Left ventricle myocardium inferior (tissue), 1 donor: ENCODE measurements at regions not wholly inside any gene's neighbourhood (a gene's known extent, or its start where the extent isn't known, plus 50 kb on each side); places are given as distances from the start of the nearest gene placed in this dataset.

Experiments used
- DNase-seq: peaks from one replicate; pipeline ENCODE4 v3.0.0-alpha.2; 2020
- H3K27ac ChIP-seq: fragments of 200-600 bp; replicated peaks from 2 replicates; pipeline ENCODE4 v1.8.0; 2021
- H3K27me3 ChIP-seq: fragments of 200-600 bp; 2 replicates; pipeline ENCODE4 v1.8.0; 2021; ENCODE audit warnings: low read depth
- H3K36me3 ChIP-seq: fragments of 200-600 bp; 2 replicates; pipeline ENCODE4 v1.8.0; 2021
- H3K4me1 ChIP-seq: fragments of 200-600 bp; 2 replicates; pipeline ENCODE4 v1.8.0; 2021
- H3K4me3 ChIP-seq: fragments of 200-600 bp; 2 replicates; pipeline ENCODE4 v1.8.0; 2021; ENCODE audit warnings: mild to moderate bottlenecking, moderate library complexity
- H3K9me3 ChIP-seq: fragments of 200-600 bp; replicated peaks from 2 replicates; pipeline ENCODE4 v1.8.0; 2021
- intact Hi-C: fragments of 100-400 bp; cut with micrococcal nuclease; formaldehyde crosslinking; loops from one replicate; pipeline ENCODE4 v1.11.0; 2022
- TF ChIP-seq, protein P1 (sequence below): fragments of 200-600 bp; IDR thresholded peaks from 2 replicates; pipeline ENCODE4 v1.8.0; 2021; ENCODE audit warnings: antibody characterized with exemption, mild to moderate bottlenecking, borderline replicate concordance
- donor health status: DM: no; HTN: yes; CAD: no; lungs with severe emphysema.

DNA sequence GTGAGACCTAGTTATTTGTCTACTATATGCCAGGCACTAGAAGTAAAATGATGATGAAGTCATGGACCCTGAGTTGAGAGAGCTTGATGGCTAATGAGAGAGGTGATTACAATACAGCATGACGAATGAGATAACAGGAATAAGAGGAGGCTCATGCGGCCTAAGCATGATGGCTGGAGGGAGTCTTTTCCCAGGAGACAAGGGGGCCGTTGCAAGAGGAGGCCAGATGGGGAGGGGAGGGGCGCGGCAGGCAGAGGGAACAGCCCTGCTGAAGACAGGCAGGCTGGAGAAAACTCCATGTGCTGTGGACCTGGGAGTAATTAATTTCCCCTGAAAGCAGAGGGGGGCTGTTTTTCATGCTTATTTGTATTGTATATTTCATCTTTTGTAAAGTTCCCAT is 144.7 kb upstream of the RFLNA start:
- Histone ChIP-seq H3K4me1 (no peaks in the 10 kb centered on the region), H3K27me3 (peaks cover 24% of the 10 kb centered on the region), H3K9me3 (peaks cover 4% of the 10 kb centered on the region), H3K36me3 (no peaks in the 10 kb centered on the region), H3K4me3 (no peak overlapping the region), H3K27ac (no peak overlapping the region)
- intact Hi-C loops, result no loop called here
- DNase-seq, result no peak
- TF ChIP-seq, protein P1, sequence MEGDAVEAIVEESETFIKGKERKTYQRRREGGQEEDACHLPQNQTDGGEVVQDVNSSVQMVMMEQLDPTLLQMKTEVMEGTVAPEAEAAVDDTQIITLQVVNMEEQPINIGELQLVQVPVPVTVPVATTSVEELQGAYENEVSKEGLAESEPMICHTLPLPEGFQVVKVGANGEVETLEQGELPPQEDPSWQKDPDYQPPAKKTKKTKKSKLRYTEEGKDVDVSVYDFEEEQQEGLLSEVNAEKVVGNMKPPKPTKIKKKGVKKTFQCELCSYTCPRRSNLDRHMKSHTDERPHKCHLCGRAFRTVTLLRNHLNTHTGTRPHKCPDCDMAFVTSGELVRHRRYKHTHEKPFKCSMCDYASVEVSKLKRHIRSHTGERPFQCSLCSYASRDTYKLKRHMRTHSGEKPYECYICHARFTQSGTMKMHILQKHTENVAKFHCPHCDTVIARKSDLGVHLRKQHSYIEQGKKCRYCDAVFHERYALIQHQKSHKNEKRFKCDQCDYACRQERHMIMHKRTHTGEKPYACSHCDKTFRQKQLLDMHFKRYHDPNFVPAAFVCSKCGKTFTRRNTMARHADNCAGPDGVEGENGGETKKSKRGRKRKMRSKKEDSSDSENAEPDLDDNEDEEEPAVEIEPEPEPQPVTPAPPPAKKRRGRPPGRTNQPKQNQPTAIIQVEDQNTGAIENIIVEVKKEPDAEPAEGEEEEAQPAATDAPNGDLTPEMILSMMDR, result no peak

GRCh38 chr12:124151583-124151982 is 143.3 kb upstream of the RFLNA start:
- Histone ChIP-seq H3K4me3 (no peak overlapping the region), H3K36me3 (no peaks in the 10 kb centered on the region), H3K27ac (no peak overlapping the region), H3K27me3 (peaks cover 19% of the 10 kb centered on the region), H3K9me3 (peaks cover 4% of the 10 kb centered on the region), H3K4me1 (no peaks in the 10 kb centered on the region)
- DNase-seq, result no peak
- intact Hi-C loops, result no loop called here
- TF ChIP-seq, protein P1, result no peak

- H3K27ac ChIP-seq, result no peak overlapping the region
- peaks cover 19% of the 10 kb centered on the region for H3K27me3 ChIP-seq
- H3K4me3 ChIP-seq, result no peak overlapping the region
- no peaks in the 10 kb centered on the region for H3K36me3 ChIP-seq
- H3K4me1 ChIP-seq, result no peaks in the 10 kb centered on the region
- intact Hi-C loops, result no loop called here
- H3K9me3 ChIP-seq, result peaks cover 4% of the 10 kb centered on the region
- TF ChIP-seq, protein P1, result no peak
- no peak for DNase-seq
Measured at GRCh38 chr12:124152731-124153130, 142.2 kb upstream of the RFLNA start.

- TF ChIP-seq, protein P1, result no peak
- intact Hi-C loops, result no loop called here
- no peak overlapping the region for H3K27ac ChIP-seq
- DNase-seq, result no peak
- H3K4me1 ChIP-seq, result no peaks in the 10 kb centered on the region
- H3K36me3 ChIP-seq, result no peaks in the 10 kb centered on the region
- H3K9me3 ChIP-seq, result peaks cover 4% of the 10 kb centered on the region
- peaks cover 18% of the 10 kb centered on the region for H3K27me3 ChIP-seq
- H3K4me3 ChIP-seq, result no peak overlapping the region
Measured at GRCh38 chr12:124153392-124153791, 141.5 kb upstream of the RFLNA start.

GRCh38 chr12:124157406-124157805 is 137.5 kb upstream of the RFLNA start:
- intact Hi-C loops, result no loop called here
- no peak overlapping the region for H3K27ac ChIP-seq

More at GRCh38 chr12:124157406-124157805, 137.5 kb upstream of the RFLNA start:
- H3K4me1 ChIP-seq, result no peaks in the 10 kb centered on the region
- TF ChIP-seq, protein P1, result no peak
- DNase-seq, result no peak
- no peaks in the 10 kb centered on the region for H3K36me3 ChIP-seq
- peaks cover 9% of the 10 kb centered on the region for H3K27me3 ChIP-seq
- no peaks in the 10 kb centered on the region for H3K9me3 ChIP-seq
- no peak overlapping the region for H3K4me3 ChIP-seq
